C4-2B (cell line): ENCODE measurements at regions not wholly inside any gene's neighbourhood (a gene's known extent, or its start where the extent isn't known, plus 50 kb on each side); places are given as distances from the start of the nearest gene placed in this dataset.

Experiments
- CTCF ChIP-seq: fragments of 450-650 bp; conservative IDR thresholded peaks from 2 replicates; pipeline ENCODE4 v1.5.1; 2017; ENCODE audit warnings: mild to moderate bottlenecking
- ZFX ChIP-seq: fragments of 450-650 bp; IDR thresholded peaks from 2 replicates; pipeline ENCODE4 v1.6.1; 2017

- TF ChIP-seq CTCF (no peak), ZFX (no peak)
Measured at GRCh38 chr2:58928391-58928790, 687.3 kb upstream of the FANCL start.
